Activated naive CD8-positive, alpha-beta T cell treated with anti-CD3 and anti-CD28 coated beads, Interleukin-2, amount 10 ng/mL, durations not matched to agents 7 days and 5 days (primary cell): ENCODE measurements at regions not wholly inside any gene's neighbourhood (a gene's known extent, or its start where the extent isn't known, plus 50 kb on each side); places are given as distances from the start of the nearest gene placed in this dataset.

ENCODE experiments used
- ATAC-seq: fragments of 150-1000 bp; cut with Tn5 transposase; one replicate; pipeline ENCODE4 v1.10.0; 2021; ENCODE audit warnings: low read depth, moderate library complexity
- POLR2A ChIA-PET: fragments of 350-600 bp; sonication (Branson Sonifier 250); formaldehyde crosslinking; loops from one replicate; lab custom pipeline; 2021; ENCODE audit warnings: antibody characterized with exemption; lab: Charles Lee
- DNase-seq: peaks from one replicate; pipeline ENCODE4 v3.0.0; 2021
- H3K27ac Mint-ChIP-seq: one replicate; pipeline ENCODE4 v1.8.0; 2022; ENCODE audit warnings: mild to moderate bottlenecking, mixed read lengths
- H3K27me3 Mint-ChIP-seq: one replicate; pipeline ENCODE4 v1.8.0; 2022; ENCODE audit warnings: mild to moderate bottlenecking, moderate library complexity, mixed read lengths
- H3K36me3 Mint-ChIP-seq: one replicate; pipeline ENCODE4 v1.8.0; 2021; ENCODE audit warnings: mild to moderate bottlenecking, mixed read lengths
- H3K4me1 Mint-ChIP-seq: one replicate; pipeline ENCODE4 v1.8.0; 2021; ENCODE audit warnings: mixed read lengths
- H3K4me3 Mint-ChIP-seq: one replicate; pipeline ENCODE4 v1.8.0; 2022; ENCODE audit warnings: mild to moderate bottlenecking, moderate library complexity, mixed read lengths
- H3K9me3 Mint-ChIP-seq: one replicate; pipeline ENCODE4 v1.8.0; 2021; ENCODE audit warnings: mixed read lengths

DNA sequence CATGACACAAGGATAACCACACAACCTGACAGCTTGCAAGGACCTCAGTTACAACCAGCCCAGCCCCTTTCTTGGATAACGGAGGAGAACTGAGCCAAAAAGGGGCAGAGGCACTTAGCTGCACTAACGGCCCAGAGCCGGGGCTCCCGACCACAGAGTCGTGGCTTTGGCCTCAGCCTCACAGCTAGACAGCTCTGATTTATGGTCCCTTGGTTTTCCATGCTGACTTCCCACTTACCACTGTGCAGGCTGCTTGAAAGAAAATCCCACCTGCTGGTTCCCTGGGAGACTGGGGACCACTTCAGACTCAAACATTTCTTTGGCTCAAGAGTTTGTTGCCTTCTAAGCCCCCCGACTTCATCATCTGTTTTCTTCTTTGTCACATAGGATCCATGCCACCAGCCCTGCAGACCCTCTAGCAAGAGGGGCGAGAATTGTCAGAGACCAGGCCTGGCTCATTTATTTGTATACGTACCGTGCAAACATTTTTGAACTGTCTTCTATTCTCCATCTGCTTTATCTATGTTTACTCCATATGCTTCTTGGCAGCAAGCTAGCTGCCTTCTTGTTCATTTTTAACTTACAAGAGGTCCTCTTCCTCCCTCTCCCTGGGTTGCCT lies 352.6 kb upstream of the MYT1L start:
- Mint-ChIP-seq H3K9me3 (no peaks in the 10 kb centered on the region), H3K4me1 (peaks cover 18% of the 10 kb centered on the region), H3K36me3 (no peaks in the 10 kb centered on the region), H3K27me3 (peaks cover 7% of the 10 kb centered on the region), H3K27ac (no peak overlapping the region), H3K4me3 (no peak overlapping the region)
- ATAC-seq: no peak
- no peak for DNase-seq
- POLR2A ChIA-PET: no interaction called here

DNA sequence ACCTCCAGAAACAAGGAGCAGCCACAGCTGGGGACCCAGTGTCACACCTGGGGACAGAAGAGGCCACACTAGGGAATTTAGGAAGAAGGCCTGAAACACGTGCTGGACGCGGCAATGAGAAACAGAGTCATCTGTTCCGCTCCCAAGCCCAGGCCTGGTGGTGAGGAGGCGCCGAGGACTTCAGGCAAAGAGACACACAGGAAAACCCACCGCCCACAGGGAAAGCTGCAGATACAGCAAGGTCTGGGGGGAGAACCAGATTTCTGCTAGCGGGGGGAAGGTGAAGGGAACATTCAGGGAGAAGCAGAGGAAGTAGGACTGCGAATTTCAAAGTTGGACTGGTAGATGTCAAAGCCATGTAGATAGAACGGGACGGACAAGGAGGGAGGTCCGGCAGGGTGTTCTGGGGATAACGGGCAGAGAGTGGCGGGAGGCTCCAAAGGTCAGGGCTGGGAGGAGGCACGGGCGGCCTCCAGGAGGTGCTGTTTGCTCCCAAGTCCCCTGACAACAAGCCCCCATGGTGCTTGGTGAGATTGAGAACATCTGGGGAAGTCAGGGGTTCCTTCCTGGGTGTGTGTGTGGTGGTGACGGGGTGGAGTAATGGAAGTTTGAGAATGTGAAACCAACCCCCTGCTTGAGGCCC lies 351.7 kb upstream of the MYT1L start:
- Mint-ChIP-seq H3K27me3 (peaks cover 7% of the 10 kb centered on the region), H3K4me3 (no peak overlapping the region), H3K27ac (no peak overlapping the region), H3K9me3 (no peaks in the 10 kb centered on the region), H3K4me1 (peaks cover 15% of the 10 kb centered on the region), H3K36me3 (no peaks in the 10 kb centered on the region)
- DNase-seq: no peak
- no peak for ATAC-seq
- POLR2A ChIA-PET: no interaction called here

DNA sequence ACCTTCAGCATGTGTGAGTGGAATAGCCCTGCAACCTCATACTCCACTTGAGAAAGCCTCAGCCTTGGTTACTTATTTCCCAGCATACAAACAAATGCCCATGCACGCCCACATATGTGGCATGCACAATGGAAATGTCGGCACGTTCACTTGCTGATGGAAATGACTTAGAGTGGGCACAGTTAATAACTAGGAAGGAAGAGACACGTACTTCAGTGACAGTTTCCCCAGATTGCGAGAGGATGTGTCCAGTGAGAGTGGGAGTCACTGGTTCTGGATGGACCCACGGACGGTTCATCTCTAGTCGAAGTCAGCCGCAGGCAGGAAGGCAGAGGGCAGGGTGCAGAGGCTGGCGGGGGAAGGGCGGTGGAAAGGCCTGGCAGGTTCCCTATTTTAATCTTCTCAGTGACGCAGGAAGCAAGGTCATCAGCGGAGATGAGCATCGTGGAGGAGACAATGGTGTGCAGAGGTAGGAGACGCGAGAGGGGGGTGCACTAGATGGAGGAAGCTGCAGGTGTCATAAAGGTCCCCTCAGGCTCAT lies 350.7 kb upstream of the MYT1L start:
- H3K36me3 Mint-ChIP-seq: no peaks in the 10 kb centered on the region
- DNase-seq: no peak
- H3K27me3 Mint-ChIP-seq: peaks cover 7% of the 10 kb centered on the region
- peaks cover 15% of the 10 kb centered on the region for H3K4me1 Mint-ChIP-seq
- H3K27ac Mint-ChIP-seq: no peak overlapping the region
- H3K4me3 Mint-ChIP-seq: no peak overlapping the region
- POLR2A ChIA-PET: no interaction called here
- ATAC-seq: no peak
- H3K9me3 Mint-ChIP-seq: no peaks in the 10 kb centered on the region

DNA sequence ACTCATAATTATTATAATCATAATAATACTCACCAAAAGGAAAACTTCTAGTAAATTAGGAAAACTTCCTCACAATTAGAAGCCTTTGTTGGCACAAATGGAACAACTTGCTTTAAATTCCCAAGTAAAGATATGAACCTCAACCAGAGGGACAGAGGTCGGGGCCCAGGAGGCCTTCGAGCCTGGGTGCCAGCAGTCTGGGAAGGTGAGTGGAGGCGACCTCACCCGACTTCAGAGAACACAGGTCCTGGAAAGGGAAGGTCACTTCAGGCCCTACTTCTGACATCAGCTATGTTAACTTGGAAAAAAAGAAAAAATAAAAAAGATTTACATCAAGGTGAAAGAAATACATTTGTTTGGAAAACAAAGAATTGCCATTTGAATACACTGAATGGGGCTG lies 350.0 kb upstream of the MYT1L start:
- POLR2A ChIA-PET: no interaction called here
- H3K27ac Mint-ChIP-seq: no peak overlapping the region
- DNase-seq (no peak), ATAC-seq (no peak)
- H3K36me3 Mint-ChIP-seq: no peaks in the 10 kb centered on the region
- peaks cover 10% of the 10 kb centered on the region for H3K4me1 Mint-ChIP-seq
- H3K9me3 Mint-ChIP-seq: no peaks in the 10 kb centered on the region
- peaks cover 6% of the 10 kb centered on the region for H3K27me3 Mint-ChIP-seq
- no peak overlapping the region for H3K4me3 Mint-ChIP-seq

DNA sequence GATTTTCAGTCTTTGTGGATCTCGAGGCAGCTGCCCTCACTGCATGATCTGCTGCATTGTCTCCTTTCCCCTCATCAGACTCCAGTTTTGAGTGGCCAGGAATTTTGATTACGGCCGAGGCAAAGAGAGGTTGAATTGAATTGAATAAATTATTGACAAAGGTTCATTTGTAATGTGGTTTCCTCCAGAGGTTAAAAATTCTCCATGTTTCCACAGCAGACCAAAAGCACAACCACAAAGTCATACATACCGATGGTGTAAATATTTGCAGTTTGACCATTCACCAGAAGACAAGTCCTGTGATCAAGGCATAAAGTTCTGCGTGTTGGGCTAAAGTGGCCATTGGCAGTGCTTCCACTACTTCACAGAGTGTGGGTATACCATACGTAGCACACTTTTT lies 343.8 kb upstream of the MYT1L start:
- no peak for ATAC-seq
- Mint-ChIP-seq H3K4me1 (no peaks in the 10 kb centered on the region), H3K9me3 (no peaks in the 10 kb centered on the region), H3K27me3 (peaks cover 2% of the 10 kb centered on the region), H3K36me3 (no peaks in the 10 kb centered on the region), H3K27ac (no peak overlapping the region), H3K4me3 (no peak overlapping the region)
- POLR2A ChIA-PET: no interaction called here
- no peak for DNase-seq

DNA sequence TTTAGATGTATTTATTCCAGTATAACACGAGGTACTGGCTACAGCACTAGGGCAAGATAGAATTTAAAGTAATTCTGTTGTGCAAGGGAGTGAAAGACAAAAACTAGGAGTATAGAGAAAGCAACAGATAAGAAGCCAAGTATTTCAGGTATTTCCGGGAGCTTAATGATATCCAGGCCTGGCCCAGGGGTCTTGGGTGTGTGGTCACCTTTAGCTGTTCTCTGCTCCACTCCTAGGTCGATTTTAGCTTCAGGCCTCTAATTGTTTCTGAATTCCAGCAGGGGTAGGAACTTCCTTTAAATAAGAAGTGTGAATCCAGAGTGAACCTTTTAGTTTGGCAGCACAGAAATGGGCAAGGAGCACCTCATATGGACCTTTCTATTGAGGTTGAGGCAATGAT lies 342.3 kb upstream of the MYT1L start:
- H3K27ac Mint-ChIP-seq: no peak overlapping the region
- H3K9me3 Mint-ChIP-seq: no peaks in the 10 kb centered on the region
- H3K36me3 Mint-ChIP-seq: no peaks in the 10 kb centered on the region
- no peak for ATAC-seq
- POLR2A ChIA-PET: no interaction called here
- H3K27me3 Mint-ChIP-seq: peaks cover 2% of the 10 kb centered on the region
- no peaks in the 10 kb centered on the region for H3K4me1 Mint-ChIP-seq
- no peak overlapping the region for H3K4me3 Mint-ChIP-seq
- no peak for DNase-seq

DNA sequence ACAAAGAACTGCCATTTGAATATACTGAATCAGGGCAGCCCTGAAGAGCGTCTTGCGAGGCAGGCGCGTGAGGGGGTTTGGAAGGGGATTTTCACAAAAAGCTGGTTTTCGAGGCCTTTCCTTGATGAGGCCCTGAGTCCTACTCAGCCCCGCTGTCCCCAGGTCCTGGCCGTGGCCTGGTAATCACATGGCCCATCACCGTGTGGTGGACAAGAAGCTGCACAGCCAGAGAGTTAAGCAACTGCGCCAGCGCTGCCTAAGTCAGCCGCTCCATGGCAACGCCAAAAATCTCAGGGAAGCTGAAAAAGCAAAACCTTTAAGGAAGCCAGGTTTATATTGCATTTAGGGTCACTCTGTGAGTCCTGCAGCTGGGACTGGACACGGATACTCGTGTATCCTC lies 341.2 kb upstream of the MYT1L start:
- Mint-ChIP-seq H3K9me3 (no peaks in the 10 kb centered on the region), H3K27me3 (peaks cover 2% of the 10 kb centered on the region), H3K27ac (no peak overlapping the region), H3K4me3 (no peak overlapping the region), H3K4me1 (no peaks in the 10 kb centered on the region), H3K36me3 (no peaks in the 10 kb centered on the region)
- DNase-seq: no peak
- no peak for ATAC-seq
- POLR2A ChIA-PET: no interaction called here

DNA sequence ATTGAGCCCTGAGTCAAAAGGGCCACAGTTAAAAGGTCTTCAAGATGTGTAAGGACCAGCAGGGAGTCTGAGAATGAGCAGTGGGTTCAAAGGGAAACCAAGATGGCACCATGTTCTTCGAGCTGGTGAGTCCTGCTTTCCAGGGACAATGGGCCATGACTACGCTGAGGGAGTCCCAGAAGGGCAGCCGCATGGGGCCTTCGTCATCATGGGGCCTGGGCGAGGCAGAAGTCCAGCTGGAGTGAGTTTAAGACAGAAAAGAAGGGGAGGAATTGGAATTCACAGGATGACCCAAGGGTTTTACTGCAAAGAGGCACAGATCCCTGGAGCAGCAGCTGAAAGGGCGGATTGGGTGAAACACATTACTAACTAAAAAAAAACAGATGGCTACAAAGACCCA lies 340.8 kb upstream of the MYT1L start:
- Mint-ChIP-seq H3K27me3 (peaks cover 2% of the 10 kb centered on the region), H3K36me3 (no peaks in the 10 kb centered on the region), H3K27ac (no peak overlapping the region), H3K4me3 (no peak overlapping the region), H3K9me3 (no peaks in the 10 kb centered on the region), H3K4me1 (no peaks in the 10 kb centered on the region)
- POLR2A ChIA-PET: no interaction called here
- ATAC-seq (no peak), DNase-seq (no peak)

DNA sequence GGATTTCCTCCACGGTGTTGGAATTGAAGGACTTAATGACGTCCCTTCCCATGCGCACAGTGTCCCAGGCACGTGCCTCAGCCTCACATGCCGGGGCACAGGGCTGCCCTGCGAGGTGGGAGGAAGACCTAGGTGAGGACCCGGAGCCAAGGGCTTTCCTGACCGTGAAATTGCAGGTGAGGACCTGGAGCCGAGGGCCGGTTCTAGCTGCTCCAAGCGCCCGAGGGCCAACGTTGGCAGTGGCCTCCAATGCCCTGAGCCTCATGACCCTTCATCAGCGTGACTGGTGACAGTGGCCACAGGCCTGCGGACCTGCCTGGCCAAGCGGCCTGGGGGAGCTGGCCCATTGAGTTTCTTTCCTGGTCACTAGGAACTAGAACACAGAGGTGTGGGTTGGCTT lies 338.2 kb upstream of the MYT1L start:
- no peaks in the 10 kb centered on the region for H3K9me3 Mint-ChIP-seq

DNA sequence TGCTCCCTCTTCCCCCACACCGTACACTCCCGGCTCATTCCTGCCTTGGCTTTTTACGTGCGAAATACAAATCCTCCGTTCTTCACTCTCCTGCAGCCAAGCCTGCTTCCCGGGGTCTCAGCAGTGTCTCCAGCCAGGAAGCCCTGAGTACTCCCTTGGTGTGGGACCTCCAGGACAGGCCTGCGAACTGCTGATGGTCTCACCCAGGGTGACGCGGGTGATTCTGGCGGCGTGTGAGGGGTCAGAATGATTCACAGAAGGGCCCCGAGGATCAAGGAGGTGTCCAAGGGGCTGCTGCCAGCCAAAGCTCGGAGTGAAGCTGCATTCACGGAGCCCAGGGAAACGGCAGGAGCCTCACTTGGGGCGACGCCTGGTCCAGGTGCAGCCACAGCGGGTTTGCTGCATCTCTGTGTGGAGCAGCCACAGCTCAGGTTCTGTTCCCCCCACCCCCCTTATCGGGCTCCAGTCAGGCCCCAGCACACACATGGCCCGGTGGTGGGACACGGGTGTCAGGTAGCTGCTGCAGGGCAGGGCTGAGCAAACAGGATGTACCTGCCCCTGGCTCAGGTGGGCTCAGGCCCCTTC lies 337.7 kb upstream of the MYT1L start:
- ATAC-seq (no peak), DNase-seq (no peak)
- Mint-ChIP-seq H3K9me3 (no peaks in the 10 kb centered on the region), H3K27ac (no peak overlapping the region), H3K4me1 (no peaks in the 10 kb centered on the region), H3K36me3 (no peaks in the 10 kb centered on the region), H3K27me3 (peaks cover 2% of the 10 kb centered on the region), H3K4me3 (no peak overlapping the region)
- POLR2A ChIA-PET: no interaction called here

More for the DNA sequence above, 338.2 kb upstream of the MYT1L start:
- ATAC-seq (no peak), DNase-seq (no peak)
- Mint-ChIP-seq H3K27ac (no peak overlapping the region), H3K27me3 (peaks cover 2% of the 10 kb centered on the region), H3K36me3 (no peaks in the 10 kb centered on the region), H3K4me1 (no peaks in the 10 kb centered on the region), H3K4me3 (no peak overlapping the region)
- POLR2A ChIA-PET: no interaction called here

DNA sequence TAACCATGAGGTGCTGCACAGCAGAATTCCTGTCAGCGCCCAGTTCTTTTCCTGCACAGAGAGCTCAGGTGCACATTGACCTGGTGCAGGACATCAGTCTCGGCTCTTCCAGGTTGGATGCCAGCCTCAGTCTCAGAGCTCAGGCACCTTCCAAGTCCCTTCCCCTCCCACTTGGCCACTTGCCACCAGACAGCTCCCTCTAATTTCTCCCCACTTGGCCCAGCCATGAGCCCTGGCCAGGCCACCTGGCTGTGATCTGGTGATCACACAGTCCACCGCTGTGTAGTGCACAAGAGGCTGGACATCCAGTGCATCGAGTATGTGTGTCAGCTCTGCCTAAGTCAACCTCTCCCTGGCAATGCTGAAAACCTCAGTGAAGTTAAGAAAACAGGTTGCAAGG lies 336.6 kb upstream of the MYT1L start:
- Mint-ChIP-seq H3K4me1 (no peaks in the 10 kb centered on the region), H3K9me3 (no peaks in the 10 kb centered on the region), H3K4me3 (no peak overlapping the region), H3K27me3 (no peaks in the 10 kb centered on the region), H3K27ac (no peak overlapping the region), H3K36me3 (no peaks in the 10 kb centered on the region)
- no peak for ATAC-seq
- DNase-seq: no peak
- POLR2A ChIA-PET: no interaction called here

DNA sequence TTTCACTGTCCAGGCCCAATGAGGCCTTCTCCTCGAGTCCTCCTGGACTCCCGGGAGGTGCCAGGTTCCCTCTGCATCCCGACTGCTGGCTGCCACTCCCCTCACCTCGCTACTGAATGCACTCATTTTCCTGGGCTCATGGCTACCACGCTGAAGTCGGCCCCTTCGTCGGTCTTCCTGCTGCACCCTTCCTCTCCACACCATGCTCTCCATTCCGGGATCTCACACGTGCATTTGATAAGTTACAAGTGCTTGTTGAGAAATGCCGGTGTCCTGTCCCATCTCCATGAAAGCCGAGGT lies 334.7 kb upstream of the MYT1L start:
- H3K27me3 Mint-ChIP-seq: no peaks in the 10 kb centered on the region
- ATAC-seq (no peak), DNase-seq (no peak)
- no peak overlapping the region for H3K4me3 Mint-ChIP-seq
- POLR2A ChIA-PET: no interaction called here
- H3K27ac Mint-ChIP-seq: no peak overlapping the region
- no peaks in the 10 kb centered on the region for H3K36me3 Mint-ChIP-seq
- H3K9me3 Mint-ChIP-seq: no peaks in the 10 kb centered on the region
- H3K4me1 Mint-ChIP-seq: no peaks in the 10 kb centered on the region

DNA sequence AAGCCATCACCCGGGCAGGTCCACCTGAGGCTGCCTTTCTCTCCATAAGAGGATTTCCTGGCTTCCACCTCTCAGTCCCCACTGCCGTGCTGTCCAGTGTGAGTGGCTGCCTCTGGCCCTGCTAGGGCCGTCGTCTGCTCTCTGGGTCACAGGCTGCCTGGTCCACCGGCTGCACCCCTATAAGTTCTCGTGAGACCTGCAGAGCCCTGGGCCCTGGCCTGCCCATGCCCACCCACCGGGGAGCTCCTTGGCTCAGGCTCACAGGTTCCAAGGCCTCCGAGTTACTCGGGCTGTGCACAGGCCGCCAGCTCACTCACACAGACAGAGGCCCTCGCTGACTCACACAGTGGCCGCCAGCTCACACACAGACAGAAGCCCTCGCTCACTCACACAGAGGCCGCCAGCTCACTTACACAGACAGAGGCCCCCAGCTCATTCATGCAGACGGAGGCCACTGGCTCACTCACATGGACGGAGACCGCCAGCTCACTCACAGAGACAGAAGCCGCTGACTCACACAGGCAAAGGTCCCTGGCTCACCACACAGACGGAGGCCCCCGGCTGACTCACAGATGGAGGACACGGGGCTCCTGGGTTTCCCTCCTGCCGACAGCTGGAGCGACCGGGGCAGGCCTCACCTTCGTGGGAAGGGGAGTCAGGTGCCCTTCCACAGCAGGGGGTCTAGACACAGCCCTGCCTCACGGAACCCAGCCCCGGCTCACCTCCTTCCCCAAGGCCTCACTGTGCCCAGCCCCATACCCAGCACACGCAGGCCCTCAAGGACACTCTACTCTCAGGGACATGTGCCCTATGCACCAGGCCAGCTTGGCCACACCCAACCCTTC lies 334.1 kb upstream of the MYT1L start:
- no peaks in the 10 kb centered on the region for H3K36me3 Mint-ChIP-seq
- no peaks in the 10 kb centered on the region for H3K4me1 Mint-ChIP-seq
- POLR2A ChIA-PET: no interaction called here
- ATAC-seq: no peak
- no peak overlapping the region for H3K27ac Mint-ChIP-seq
- peaks cover 5% of the 10 kb centered on the region for H3K9me3 Mint-ChIP-seq
- DNase-seq: no peak
- H3K4me3 Mint-ChIP-seq: no peak overlapping the region
- no peaks in the 10 kb centered on the region for H3K27me3 Mint-ChIP-seq
